HFF-Myc (cell line): ENCODE measurements at regions not wholly inside any gene's neighbourhood (a gene's known extent, or its start where the extent isn't known, plus 50 kb on each side); places are given as distances from the start of the nearest gene placed in this dataset.

Experiments used
- DNase-seq: peaks from one replicate; pipeline ENCODE4 v3.0.0-alpha.2; 2011; ENCODE audit warnings: low read depth; ENCODE audit errors: extremely low read depth
- H3K4me3 ChIP-seq: replicated peaks from 2 replicates; pipeline ENCODE4 v1.5.1; 2011; ENCODE audit warnings: low read depth, mild to moderate bottlenecking, control low read depth, low read length
- TF ChIP-seq, protein P1 (sequence below): IDR thresholded peaks from 2 replicates; pipeline ENCODE4 v1.5.1; 2012; ENCODE audit warnings: mild to moderate bottlenecking, low read depth, low read length, control low read depth; ENCODE audit errors: missing control alignments

GRCh38 chr12:28870839-28871440, 278.1 kb upstream of the FAR2 start:
- TF ChIP-seq, protein P1, sequence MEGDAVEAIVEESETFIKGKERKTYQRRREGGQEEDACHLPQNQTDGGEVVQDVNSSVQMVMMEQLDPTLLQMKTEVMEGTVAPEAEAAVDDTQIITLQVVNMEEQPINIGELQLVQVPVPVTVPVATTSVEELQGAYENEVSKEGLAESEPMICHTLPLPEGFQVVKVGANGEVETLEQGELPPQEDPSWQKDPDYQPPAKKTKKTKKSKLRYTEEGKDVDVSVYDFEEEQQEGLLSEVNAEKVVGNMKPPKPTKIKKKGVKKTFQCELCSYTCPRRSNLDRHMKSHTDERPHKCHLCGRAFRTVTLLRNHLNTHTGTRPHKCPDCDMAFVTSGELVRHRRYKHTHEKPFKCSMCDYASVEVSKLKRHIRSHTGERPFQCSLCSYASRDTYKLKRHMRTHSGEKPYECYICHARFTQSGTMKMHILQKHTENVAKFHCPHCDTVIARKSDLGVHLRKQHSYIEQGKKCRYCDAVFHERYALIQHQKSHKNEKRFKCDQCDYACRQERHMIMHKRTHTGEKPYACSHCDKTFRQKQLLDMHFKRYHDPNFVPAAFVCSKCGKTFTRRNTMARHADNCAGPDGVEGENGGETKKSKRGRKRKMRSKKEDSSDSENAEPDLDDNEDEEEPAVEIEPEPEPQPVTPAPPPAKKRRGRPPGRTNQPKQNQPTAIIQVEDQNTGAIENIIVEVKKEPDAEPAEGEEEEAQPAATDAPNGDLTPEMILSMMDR, result no peak
- DNase-seq, result no peak
- H3K4me3 ChIP-seq, result no peak overlapping the region

DNA sequence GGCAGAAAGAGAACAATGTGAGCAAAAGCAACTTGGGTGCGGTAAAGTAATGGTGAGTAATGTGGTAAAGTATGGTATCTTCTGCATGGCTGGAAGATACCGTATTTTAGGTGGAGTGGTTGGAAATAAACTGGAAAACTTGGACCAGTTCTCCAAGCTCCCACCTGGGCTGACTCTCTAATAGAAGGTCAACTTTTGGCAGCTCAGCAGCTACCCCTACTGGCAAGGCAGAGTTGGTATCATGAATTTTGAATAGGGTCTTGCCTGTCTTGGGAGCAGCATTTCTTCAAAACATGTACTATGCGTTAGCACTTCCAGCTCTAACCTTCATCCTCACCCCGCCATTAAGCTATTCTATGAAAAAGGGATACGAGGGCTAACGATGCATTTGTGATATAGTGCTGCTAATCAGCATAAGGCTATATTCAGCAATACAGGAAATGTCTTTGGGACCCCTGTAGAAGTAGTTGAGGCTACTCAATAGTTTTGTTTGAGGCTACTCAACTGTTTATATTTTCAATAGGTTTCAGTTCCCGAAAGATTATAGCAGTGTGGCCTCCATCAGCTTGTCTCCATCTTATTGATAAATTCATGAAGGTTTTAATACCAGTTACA, 276.3 kb upstream of the FAR2 start:
- H3K4me3 ChIP-seq, result no peak overlapping the region
- DNase-seq, result no peak
- TF ChIP-seq, protein P1, result peak; percentile 75

GRCh38 chr12:28874758-28875157, 274.3 kb upstream of the FAR2 start:
- TF ChIP-seq, protein P1, result no peak
- no peak overlapping the region for H3K4me3 ChIP-seq

DNA sequence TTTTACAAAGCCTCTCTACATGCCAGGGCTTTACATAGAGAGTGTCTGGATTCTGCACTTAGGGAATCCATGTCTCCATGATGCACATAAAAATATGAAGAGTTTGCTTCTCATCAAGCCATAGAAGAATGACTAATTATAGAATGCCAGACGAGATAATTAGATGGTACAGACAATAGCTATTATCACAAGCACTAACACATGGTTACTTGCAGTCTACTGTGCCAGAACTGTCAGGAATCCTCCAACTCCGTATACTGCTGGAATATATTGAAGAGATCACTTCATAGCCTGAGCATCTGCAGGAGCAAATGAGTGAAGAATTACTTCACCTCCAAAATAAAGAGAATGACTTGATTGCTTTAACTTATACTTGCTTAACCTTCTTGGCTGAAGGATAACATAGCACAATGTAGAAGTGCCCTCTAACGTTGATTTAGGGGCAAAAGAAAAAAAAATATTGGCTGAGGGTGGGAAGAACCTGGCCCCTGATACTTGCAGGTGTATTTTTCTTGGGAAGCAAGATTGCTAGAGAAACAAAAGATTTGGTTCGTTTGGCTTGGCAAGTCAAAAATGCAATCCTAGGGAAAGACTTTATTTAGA, 272.8 kb upstream of the FAR2 start:
- DNase-seq, result no peak
- TF ChIP-seq, protein P1, result no peak
- no peak overlapping the region for H3K4me3 ChIP-seq

More at GRCh38 chr12:28874758-28875157, 274.3 kb upstream of the FAR2 start:
- no peak for DNase-seq

DNA sequence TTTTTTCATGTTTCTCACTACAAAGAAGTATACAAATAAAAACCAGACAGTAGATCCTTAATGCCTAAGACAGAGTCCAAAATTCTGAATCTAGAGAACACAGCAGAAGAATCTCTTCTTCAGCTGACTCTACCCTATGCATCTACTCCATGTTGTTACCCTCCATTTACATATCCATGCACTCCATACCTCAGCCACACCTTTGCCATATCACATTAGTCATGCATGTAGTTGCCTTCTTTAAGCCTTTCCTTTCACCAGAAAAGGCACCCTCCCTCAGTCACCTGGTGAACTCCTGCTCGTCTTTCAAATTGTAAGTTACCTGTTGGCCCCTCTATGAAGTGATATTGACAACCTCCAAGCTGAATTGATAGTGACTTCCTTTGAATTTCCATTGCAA, 271.2 kb upstream of the FAR2 start:
- no peak overlapping the region for H3K4me3 ChIP-seq
- TF ChIP-seq, protein P1, result no peak
- DNase-seq, result no peak

DNA sequence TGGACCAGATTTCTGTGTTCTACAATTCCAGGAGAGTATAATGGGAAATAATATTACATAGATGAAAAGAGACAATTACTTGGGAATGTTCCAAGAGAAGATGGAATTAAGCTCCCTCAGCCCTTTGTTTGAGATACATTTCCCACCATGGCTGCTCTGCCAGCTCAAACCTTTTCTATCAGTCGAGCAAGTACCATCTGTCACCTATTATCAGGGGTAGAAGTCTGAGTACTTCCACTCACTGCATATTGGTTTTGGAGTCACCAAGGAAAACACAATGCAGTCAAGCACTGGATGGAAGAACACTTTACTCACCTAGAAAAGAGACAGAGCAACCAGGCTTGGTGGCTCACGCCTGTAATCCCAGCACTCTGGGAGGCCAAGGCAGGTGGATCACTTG, 270.4 kb upstream of the FAR2 start:
- TF ChIP-seq, protein P1, result no peak
- H3K4me3 ChIP-seq, result no peak overlapping the region
- no peak for DNase-seq

DNA sequence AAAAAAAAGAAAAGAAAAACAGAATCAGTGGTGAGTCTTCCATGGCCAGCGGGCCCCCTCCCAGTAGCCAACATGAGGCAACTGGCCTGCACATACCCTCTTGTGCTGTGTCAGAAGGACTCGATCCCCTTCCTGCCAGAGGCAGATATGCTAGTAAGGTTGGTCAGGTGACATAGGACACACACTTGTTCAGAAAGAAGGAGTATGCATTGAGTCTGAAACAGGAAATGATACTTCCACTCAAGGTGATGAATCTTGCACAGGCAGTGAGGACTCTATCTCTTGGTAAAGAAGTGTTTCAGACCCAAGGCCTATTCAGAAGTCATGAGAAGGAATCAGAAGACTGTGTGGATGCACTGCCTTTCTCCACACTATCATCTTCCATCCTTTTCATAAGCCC, 269.7 kb upstream of the FAR2 start:
- no peak overlapping the region for H3K4me3 ChIP-seq
- DNase-seq, result no peak
- TF ChIP-seq, protein P1, result no peak
